ENCODE measurements at regions not wholly inside any gene's neighbourhood (a gene's known extent, or its start where the extent isn't known, plus 50 kb on each side); places are given as distances from the start of the nearest gene placed in this dataset.
A peak's percentile ranks its signal among the peaks of the same experiment; 100 is the strongest.

- Mint-ChIP-seq H3K4me1 (ENCODE audit: unreplicated experiment) (peaks cover 26% of the 10 kb centered on the region), H3K4me3 (peak overlapping the region; percentile 93), H3K36me3 (no peaks in the 10 kb centered on the region), H3K9me3 (peaks cover 12% of the 10 kb centered on the region), H3K27ac (peak overlapping the region; percentile 100), H3K27me3 (peaks cover 4% of the 10 kb centered on the region)
- no peak for TF ChIP-seq CTCF (conservative IDR thresholded peaks at IDR 0.05)
- DNase-seq (ENCODE audit: extremely low spot score, unreplicated experiment) = peak; percentile 95
These were observed 50.0 kb upstream of the EZR start for GRCh38 chr6:158868890-158869825.
